HG03460 (cell line): ENCODE measurements at regions not wholly inside any gene's neighbourhood (a gene's known extent, or its start where the extent isn't known, plus 50 kb on each side); places are given as distances from the start of the nearest gene placed in this dataset.
"Not testable (repeated sequence)": the region's sequence is repeated elsewhere in the genome, so short reads cannot be mapped to it uniquely, and the experiment has no call there.

Experiments used
- ATAC-seq: cut with Tn5 transposase; IDR thresholded peaks from one replicate; pipeline ENCODE4 v1.9.1; 2021; ENCODE audit not compliant: unreplicated experiment

GRCh38 chr14:22313172-22313801 lies 275.7 kb downstream of the DAD1 start:
- no peak for ATAC-seq

GRCh38 chr14:22311636-22312035 lies 277.4 kb downstream of the DAD1 start:
- ATAC-seq, result no peak

GRCh38 chr14:22305607-22306006 lies 283.4 kb downstream of the DAD1 start:
- ATAC-seq, result no peak

GRCh38 chr14:22304326-22304725 lies 284.7 kb downstream of the DAD1 start:
- ATAC-seq, result no peak

GRCh38 chr14:22303589-22304195 lies 285.3 kb downstream of the DAD1 start:
- ATAC-seq, result no peak

GRCh38 chr14:22300646-22301045 lies 288.4 kb downstream of the DAD1 start:
- ATAC-seq, result no peak

GRCh38 chr14:22297376-22297775 lies 291.6 kb downstream of the DAD1 start:
- ATAC-seq, result no peak

GRCh38 chr14:22296722-22297121 lies 292.3 kb downstream of the DAD1 start:
- ATAC-seq, result no peak

- no peak for ATAC-seq
These were observed 292.9 kb downstream of the DAD1 start for GRCh38 chr14:22296088-22296487.

- no peak for ATAC-seq
These were observed 297.6 kb downstream of the DAD1 start for GRCh38 chr14:22291406-22291805.

GRCh38 chr14:22289570-22289969 lies 299.5 kb downstream of the DAD1 start:
- no peak for ATAC-seq

GRCh38 chr14:22285991-22286390 lies 303.0 kb downstream of the DAD1 start:
- ATAC-seq, result no peak

- no peak for ATAC-seq
These were observed 306.1 kb downstream of the DAD1 start for GRCh38 chr14:22282949-22283348.

- no peak for ATAC-seq
These were observed 306.6 kb downstream of the DAD1 start for GRCh38 chr14:22282417-22282816.

- ATAC-seq, result not testable (repeated sequence)
These were observed 307.6 kb downstream of the DAD1 start for GRCh38 chr14:22281447-22281874.

GRCh38 chr14:22280497-22281316 lies 308.3 kb downstream of the DAD1 start:
- ATAC-seq, result no peak

- no peak for ATAC-seq
These were observed 311.9 kb downstream of the DAD1 start for GRCh38 chr14:22276913-22277816.

GRCh38 chr14:22271838-22272799 lies 316.9 kb downstream of the DAD1 start:
- no peak for ATAC-seq

GRCh38 chr14:22268875-22269274 lies 320.1 kb downstream of the DAD1 start:
- ATAC-seq, result no peak

GRCh38 chr14:22266683-22267082 lies 322.3 kb downstream of the DAD1 start:
- ATAC-seq, result no peak
